Progenitor cell of endocrine pancreas (in vitro differentiated cells): ENCODE measurements at regions not wholly inside any gene's neighbourhood (a gene's known extent, or its start where the extent isn't known, plus 50 kb on each side); places are given as distances from the start of the nearest gene placed in this dataset.

Experiments
- DNase-seq: peaks from one replicate; pipeline ENCODE4 v3.0.0; 2021; ENCODE audit warnings: low spot score; ENCODE audit not compliant: unreplicated experiment
- H3K27ac Mint-ChIP-seq: 2 replicates; pipeline ENCODE4 v1.8.0; 2021; ENCODE audit warnings: mild to moderate bottlenecking, moderate library complexity, mixed read lengths
- H3K27me3 Mint-ChIP-seq: 2 replicates; pipeline ENCODE4 v1.8.0; 2021; ENCODE audit warnings: mixed read lengths
- H3K36me3 Mint-ChIP-seq: 2 replicates; pipeline ENCODE4 v1.8.0; 2022; ENCODE audit warnings: mixed read lengths; ENCODE audit not compliant: insufficient read depth
- H3K4me1 Mint-ChIP-seq: 2 replicates; pipeline ENCODE4 v1.8.0; 2021; ENCODE audit warnings: low read depth, mixed read lengths
- H3K4me3 Mint-ChIP-seq: 2 replicates; pipeline ENCODE4 v1.8.0; 2021; ENCODE audit warnings: low read depth, mild to moderate bottlenecking, moderate library complexity, mixed read lengths
- H3K9me3 Mint-ChIP-seq: 2 replicates; pipeline ENCODE4 v1.8.0; 2021; ENCODE audit warnings: low read depth, mixed read lengths
- TF ChIP-seq, protein P1 (sequence below): fragments of 200-600 bp; sonication (generic); IDR thresholded peaks from one replicate; pipeline ENCODE4 v1.5.0; 2021; ENCODE audit warnings: antibody characterized with exemption, mild to moderate bottlenecking; ENCODE audit not compliant: unreplicated experiment

DNA sequence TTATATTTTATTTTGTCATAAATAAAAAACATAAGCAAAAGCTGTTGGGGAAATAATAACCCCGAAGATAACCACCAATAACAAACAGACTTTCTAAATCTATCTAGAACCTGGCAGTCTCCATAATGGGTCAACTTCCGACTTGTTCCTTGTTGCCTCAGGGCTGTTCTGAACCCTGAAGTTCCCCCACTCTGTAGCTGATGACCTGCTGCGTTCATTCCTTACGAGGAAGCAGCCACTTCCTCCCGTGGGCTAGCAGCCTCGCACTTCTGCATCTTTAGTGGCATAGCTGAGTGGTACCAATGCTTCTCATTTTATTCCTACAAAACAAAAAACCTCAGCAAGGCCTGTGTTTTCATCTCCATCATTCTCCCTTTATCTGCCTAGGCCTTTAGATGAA, 103.0 kb downstream of the PLEKHG1 start:
- Mint-ChIP-seq H3K36me3 (no peaks in the 10 kb centered on the region), H3K4me1 (peaks cover 2% of the 10 kb centered on the region), H3K27ac (no peak overlapping the region), H3K27me3 (no peaks in the 10 kb centered on the region), H3K9me3 (no peaks in the 10 kb centered on the region), H3K4me3 (no peak overlapping the region)
- DNase-seq = no peak
- TF ChIP-seq, protein P1, sequence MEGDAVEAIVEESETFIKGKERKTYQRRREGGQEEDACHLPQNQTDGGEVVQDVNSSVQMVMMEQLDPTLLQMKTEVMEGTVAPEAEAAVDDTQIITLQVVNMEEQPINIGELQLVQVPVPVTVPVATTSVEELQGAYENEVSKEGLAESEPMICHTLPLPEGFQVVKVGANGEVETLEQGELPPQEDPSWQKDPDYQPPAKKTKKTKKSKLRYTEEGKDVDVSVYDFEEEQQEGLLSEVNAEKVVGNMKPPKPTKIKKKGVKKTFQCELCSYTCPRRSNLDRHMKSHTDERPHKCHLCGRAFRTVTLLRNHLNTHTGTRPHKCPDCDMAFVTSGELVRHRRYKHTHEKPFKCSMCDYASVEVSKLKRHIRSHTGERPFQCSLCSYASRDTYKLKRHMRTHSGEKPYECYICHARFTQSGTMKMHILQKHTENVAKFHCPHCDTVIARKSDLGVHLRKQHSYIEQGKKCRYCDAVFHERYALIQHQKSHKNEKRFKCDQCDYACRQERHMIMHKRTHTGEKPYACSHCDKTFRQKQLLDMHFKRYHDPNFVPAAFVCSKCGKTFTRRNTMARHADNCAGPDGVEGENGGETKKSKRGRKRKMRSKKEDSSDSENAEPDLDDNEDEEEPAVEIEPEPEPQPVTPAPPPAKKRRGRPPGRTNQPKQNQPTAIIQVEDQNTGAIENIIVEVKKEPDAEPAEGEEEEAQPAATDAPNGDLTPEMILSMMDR = no peak

DNA sequence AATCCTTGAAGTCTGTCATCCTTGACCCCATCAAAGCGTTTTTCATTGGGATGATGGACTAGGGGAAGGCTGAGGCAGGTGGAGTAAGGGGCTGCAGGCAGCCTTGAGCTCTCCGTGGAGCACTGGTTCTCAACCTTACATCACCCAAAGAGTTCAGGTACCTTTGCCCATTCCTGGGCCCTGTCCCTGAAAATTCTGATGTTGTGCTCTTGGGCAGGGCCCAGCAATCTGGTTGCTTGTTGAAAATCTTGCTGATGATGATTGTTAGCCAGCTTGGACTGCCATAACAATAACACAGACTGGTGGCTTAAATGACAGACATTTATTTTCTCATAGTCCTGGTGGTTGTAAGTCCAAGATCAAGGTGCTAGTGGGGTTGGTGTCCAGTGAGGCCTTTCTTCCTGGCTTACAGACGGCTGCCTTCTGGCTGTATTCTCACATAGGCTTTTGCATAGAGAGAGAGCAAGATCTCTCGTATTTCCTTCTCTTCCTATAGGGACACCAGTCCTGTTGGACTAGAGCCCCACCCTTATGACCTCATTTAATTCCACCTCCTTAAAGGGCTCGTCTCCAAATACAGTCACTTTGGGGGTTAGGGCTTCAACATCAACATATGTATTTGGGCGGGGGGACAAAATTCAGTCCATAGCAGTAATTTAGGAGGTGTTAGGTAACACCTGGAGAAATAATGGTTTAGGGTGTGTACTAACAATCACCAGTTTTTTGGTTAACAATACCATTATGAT, 104.9 kb downstream of the PLEKHG1 start:
- no peak for DNase-seq
- peaks cover 2% of the 10 kb centered on the region for H3K36me3 Mint-ChIP-seq
- no peaks in the 10 kb centered on the region for H3K9me3 Mint-ChIP-seq
- no peak overlapping the region for H3K4me3 Mint-ChIP-seq
- H3K4me1 Mint-ChIP-seq = peaks cover 2% of the 10 kb centered on the region
- TF ChIP-seq, protein P1 = no peak
- no peak overlapping the region for H3K27ac Mint-ChIP-seq
- no peaks in the 10 kb centered on the region for H3K27me3 Mint-ChIP-seq

DNA sequence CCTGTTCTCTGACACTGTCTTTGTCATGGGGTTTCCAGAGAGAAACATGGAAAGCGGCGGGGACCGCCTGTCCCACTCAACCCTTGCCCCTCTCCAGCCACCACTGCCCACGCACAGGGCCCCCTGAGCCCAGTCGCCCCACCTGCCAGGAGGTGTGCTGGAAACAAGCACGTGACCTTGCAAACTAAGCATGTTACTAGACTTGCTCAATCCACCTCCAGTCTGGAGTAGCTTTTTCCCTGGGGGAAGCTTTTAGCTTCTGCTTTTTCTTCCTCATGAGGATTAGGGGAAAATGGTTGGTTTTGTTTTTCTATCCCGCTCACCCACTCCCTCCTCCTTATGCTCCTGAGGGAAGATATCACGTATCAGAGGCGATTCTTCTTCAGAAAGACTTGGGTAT, 105.7 kb downstream of the PLEKHG1 start:
- Mint-ChIP-seq H3K36me3 (peaks cover 2% of the 10 kb centered on the region), H3K9me3 (no peaks in the 10 kb centered on the region), H3K27me3 (no peaks in the 10 kb centered on the region), H3K4me1 (peaks cover 2% of the 10 kb centered on the region), H3K4me3 (no peak overlapping the region), H3K27ac (no peak overlapping the region)
- TF ChIP-seq, protein P1 = no peak
- no peak for DNase-seq

DNA sequence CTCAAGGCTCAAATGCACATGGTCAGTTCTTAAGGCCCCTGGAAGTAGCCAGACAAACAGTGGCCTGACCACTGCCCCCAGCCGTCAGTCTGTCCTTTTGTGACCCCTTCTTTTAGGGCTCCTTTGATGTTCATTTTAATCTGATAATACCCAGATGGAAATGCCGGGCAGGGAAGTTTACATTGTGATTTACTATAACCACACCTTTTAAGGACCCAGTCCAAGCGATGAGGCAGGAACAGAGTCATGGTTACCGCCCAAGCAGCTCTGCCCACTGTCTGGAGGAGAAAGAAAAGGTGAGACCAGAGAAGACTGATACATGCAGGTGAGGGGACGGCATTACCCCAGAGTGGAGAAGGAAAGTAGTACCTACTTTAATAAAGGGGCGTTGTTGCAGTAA, 110.6 kb downstream of the PLEKHG1 start:
- no peak for DNase-seq
- Mint-ChIP-seq H3K36me3 (peaks cover 4% of the 10 kb centered on the region), H3K27ac (no peak overlapping the region), H3K27me3 (no peaks in the 10 kb centered on the region), H3K4me3 (no peak overlapping the region), H3K9me3 (no peaks in the 10 kb centered on the region), H3K4me1 (peaks cover 29% of the 10 kb centered on the region)
- TF ChIP-seq, protein P1 = no peak

DNA sequence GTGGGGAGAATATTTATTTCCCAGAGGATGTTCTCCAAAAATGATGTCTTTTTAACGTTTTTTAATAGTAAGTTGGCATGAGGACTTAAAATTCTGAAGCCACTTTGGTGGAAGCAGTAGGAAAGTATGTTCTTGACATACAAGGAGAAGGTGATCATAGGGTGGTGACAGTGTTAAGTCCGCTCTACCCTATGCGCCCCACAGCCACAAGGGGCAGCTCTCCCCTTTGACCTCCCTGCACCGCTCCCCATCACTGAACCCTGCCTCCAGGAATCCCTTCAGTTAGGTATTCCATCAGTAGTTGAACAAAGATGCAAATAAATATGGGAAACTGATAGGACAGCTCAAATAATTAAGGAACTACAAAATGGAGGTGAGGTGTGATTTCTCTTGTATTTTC, 111.4 kb downstream of the PLEKHG1 start:
- Mint-ChIP-seq H3K27me3 (no peaks in the 10 kb centered on the region), H3K4me3 (no peak overlapping the region), H3K27ac (no peak overlapping the region), H3K36me3 (peaks cover 4% of the 10 kb centered on the region), H3K9me3 (no peaks in the 10 kb centered on the region), H3K4me1 (peaks cover 29% of the 10 kb centered on the region)
- TF ChIP-seq, protein P1 = no peak
- no peak for DNase-seq
